ENCODE measurements at regions not wholly inside any gene's neighbourhood (a gene's known extent, or its start where the extent isn't known, plus 50 kb on each side); places are given as distances from the start of the nearest gene placed in this dataset.

- TF ChIP-seq, protein P1, sequence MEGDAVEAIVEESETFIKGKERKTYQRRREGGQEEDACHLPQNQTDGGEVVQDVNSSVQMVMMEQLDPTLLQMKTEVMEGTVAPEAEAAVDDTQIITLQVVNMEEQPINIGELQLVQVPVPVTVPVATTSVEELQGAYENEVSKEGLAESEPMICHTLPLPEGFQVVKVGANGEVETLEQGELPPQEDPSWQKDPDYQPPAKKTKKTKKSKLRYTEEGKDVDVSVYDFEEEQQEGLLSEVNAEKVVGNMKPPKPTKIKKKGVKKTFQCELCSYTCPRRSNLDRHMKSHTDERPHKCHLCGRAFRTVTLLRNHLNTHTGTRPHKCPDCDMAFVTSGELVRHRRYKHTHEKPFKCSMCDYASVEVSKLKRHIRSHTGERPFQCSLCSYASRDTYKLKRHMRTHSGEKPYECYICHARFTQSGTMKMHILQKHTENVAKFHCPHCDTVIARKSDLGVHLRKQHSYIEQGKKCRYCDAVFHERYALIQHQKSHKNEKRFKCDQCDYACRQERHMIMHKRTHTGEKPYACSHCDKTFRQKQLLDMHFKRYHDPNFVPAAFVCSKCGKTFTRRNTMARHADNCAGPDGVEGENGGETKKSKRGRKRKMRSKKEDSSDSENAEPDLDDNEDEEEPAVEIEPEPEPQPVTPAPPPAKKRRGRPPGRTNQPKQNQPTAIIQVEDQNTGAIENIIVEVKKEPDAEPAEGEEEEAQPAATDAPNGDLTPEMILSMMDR (IDR thresholded peaks at IDR 0.05) = no peak
- no peak for TF ChIP-seq EZH2 (IDR thresholded peaks at IDR 0.05; ENCODE audit: borderline replicate concordance, insufficient read depth, low read depth, low read length, poor library complexity, severe bottlenecking)
Measured at GRCh38 chr20:51111290-51111689, 88.4 kb upstream of the KCNG1 start.
